NCI-H2196 treated with DMSO at 0.1 percent for 48 hours (cell line): ENCODE measurements at regions not wholly inside any gene's neighbourhood (a gene's known extent, or its start where the extent isn't known, plus 50 kb on each side); places are given as distances from the start of the nearest gene placed in this dataset.
"Not testable (repeated sequence)": the region's sequence is repeated elsewhere in the genome, so short reads cannot be mapped to it uniquely, and the experiment has no call there.

Experiments used
- DNase-seq: peaks from one replicate; lab custom pipeline; 2025; ENCODE audit not compliant: unreplicated experiment; lab: John Stamatoyannopoulos, UW

DNA sequence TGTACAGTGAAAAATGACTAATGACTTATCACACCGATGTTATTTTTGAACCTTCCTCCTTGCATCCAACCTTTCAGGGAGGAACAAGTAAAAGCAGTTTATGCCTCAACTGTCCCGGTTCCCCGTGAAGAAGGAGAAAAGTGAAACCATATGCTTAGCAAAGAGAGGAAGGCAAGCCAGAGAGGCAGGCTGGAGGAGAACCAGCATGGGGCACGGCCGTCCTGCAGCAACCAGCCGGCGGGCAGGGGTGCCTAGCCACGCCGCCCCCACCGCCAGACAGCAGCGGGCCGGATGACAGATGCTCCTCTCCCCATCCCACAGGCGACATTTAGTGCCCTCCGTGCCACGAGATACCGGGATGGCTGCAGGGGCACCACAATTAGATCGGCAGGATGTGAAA is 421.4 kb upstream of the MGMT start:
- DNase-seq: no peak

DNA sequence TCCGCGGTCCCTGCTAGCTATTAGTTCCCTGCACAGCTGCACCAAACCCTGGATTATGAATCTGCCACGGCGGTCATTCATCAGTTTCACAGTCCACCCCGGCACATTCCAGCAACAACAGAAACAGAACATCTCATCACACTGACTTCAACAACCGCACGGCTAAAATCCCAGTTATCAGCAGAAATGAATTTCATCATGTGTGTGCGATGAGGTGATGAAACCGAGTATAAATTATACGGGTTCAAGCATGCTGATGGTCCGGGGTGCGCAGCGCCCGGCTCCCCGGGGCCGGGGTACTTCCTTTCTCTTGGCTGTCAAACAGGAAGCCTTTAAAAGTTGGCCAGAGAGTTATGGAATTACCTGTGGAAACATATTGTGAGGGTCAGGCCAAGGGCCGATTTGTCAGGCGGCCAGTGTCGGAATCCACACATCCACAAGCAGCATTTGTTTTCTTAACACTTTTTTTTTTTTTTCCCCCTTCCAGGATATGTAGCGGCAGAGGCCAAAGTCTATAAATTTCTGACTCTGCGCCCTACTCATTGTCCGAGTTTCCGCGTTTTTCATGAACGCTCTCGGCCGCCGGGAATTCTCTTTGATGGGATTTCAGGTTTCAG is 420.9 kb upstream of the MGMT start:
- DNase-seq: no peak

DNA sequence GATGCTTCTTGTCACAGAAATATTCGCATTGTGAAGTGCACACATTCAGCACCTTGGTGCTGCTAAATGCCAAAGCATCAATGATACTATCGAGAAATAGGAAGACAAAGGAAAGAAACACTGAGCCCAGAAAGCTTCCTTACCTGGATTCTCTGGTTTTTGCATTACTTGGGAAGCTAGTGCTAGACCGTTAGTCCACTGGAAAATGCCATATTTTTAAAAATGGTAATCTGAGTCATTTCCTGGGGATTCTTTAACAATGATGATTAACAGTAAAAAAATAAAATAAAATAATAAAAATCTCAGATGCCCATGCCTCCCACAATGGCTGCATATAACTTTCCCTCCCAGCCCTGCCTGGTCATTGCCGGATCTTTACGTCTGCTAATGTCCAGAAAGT is 420.1 kb upstream of the MGMT start:
- no peak for DNase-seq

DNA sequence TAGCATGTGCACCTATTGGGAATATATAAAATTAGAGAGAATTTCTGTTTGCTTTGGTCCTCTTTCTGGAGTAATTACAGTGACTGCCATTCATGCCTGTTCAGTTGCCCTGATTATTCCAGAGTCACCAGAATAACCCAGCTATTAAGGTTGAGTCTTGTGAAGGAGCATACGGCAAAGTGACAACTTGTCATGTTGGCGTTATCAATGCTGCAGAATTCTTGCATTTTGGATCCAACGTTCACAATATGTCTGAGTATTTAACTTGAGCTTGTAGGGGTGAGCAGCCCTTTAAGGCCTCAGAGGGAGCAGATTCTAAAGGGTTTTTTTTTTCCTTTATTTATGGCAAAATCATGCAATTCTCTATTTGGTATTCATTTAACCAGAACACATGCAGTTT is 419.4 kb upstream of the MGMT start:
- DNase-seq: no peak

DNA sequence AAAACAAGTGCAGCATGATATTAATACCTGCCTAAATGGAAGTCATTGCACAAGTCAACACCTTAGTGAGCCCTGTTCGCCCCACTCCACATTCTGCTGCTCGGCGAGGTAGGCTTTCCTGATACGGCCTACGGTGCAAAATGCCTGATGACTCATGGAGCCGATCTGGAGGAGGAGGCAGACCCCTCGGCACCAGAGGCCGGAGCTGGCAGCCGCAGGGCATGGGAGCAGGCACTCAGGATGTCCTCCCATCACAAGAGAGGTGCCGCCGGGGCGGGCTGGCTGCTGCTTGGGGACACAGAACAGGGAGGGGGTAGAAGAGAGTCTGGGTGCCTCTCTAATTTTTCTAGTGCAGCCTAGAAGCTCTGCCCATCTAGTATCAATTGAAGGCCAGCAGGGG is 418.5 kb upstream of the MGMT start:
- DNase-seq: no peak

DNA sequence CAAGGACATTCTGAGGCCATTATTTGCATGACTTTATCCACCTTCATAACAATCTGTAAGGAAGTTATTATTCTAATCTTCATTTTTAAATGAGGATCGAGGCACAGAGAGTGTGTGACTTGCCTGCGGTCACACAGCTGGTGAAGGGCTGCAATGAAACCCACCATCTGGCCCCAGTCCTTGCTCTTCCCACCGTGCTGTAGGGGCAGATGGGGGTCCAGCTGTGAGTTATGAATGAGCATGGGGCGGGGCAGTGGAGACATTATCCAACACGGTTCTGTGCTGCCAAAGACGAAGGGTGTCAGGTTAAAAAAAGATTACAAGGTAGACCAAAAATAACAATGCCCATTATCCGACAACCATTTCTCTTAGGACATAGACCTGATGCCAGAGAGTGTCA is 417.5 kb upstream of the MGMT start:
- no peak for DNase-seq

DNA sequence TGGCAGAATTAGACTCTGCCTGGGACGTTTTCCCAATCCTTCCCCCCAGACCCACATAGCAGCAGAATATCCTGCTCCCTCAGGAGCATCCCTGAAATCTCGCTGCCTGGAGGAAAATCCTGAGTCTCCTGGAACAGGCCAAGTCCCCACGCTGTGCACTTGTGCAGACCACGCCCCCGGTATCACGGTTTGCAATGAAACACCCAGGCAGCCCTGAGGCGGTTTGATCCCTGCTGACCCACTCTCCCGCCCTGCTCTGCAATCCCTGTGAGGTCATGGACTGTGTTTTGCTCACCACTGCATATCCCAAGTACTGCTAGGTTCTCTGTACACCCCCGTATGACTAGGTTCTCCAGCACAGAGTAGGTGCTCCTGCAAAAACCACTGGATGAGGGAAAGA is 411.8 kb upstream of the MGMT start:
- DNase-seq: no peak

DNA sequence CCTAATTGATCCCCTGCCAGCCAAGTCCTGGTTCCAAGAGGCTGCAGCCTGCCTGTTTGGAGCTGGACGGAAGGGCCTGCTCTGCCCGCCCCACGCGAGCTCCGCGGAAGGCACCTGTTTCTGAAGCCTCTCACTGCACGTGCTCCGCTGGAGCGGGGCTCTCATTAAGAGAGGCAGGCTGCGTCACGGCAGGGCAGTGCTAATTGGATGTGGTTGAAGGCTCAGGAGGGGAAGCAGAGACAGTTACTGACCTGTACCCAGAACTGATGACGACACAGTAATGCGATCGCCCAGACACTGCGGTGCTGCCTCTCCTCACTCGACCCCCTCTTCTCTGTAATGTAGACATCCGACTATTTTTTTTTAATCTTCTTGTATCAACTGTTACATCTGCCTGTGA is 411.1 kb upstream of the MGMT start:
- no peak for DNase-seq

DNA sequence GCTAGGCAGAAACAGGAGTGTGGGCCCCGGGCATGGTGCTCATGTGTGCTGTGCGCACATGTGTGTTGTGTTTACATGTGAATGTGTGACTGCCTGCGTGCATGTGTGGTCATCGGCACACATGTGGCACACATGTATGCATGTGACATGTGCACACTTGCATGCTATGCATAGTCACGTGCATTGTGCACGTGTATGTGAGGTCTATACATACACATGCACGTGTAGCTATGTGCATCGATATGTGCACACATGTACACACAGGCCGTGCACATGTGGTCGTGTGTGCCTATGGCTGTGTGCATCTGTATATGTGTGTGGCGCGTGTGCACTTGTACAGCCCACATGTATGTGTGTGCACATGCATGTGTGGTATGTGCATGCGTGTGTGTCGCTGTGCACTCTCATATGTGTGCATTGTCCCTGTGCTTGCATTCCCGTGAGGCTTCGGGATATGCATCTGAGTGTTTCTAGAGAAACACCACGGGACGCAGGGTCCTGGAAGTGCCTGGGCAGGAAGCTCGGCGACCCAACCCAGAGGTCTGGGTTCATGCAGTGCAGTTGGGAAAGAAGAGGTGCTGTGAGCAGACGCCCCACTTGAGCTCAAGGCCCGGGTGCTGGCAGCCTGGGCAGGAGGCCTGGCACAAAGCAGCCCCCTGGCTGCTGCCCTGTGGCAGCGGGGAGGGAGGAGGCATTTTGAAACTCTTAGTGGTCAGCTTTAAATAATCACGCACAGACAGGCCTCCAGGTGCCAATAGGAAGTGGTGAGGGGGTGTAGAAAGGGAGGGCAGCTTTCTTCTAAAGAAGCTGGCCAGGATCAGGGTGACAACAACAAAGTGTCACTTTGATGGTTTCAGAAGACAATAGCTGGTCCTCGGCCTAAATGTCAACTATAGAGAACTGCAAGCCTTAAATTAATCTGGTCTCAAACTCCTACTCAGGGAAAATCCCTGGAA is 410.0 kb upstream of the MGMT start:
- no peak for DNase-seq

DNA sequence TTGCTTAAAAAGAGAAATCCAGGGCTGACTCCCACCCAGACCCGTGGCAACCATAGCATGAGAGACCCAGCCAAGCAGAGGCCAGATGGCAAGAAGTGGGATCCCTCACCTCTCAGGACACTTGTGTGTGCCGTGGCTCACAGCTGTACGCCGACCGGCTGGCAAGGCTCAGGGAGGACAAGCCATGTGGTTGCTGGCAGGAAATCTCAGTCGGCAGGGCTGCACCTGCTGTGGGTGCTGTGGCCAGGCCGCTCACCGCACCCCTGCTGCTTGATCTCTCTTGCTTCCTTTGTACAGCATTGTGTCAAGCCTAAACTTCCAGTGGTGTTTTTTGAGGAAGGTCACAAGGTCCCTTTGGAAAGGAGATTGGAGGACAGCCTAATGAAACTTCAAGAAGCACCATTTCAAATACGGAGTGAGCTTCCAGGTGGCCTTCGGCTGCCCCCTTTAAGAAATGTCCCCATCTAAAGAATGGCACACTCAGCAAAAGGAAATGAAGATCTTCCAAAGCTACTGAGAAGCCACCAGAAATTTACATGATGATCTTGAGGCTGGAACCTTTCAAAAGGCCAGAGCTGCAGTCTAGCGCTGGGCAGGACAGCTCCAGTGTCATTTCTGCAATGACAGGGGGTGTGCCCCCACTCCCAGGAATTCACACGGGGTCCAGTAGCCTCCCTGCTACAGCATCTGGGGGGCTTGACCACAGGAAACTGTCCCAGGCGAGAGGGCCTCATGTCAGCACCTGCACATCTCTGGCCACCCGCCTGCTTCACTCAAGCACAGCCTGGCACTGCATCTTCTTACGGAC is 409.0 kb upstream of the MGMT start:
- no peak for DNase-seq

DNA sequence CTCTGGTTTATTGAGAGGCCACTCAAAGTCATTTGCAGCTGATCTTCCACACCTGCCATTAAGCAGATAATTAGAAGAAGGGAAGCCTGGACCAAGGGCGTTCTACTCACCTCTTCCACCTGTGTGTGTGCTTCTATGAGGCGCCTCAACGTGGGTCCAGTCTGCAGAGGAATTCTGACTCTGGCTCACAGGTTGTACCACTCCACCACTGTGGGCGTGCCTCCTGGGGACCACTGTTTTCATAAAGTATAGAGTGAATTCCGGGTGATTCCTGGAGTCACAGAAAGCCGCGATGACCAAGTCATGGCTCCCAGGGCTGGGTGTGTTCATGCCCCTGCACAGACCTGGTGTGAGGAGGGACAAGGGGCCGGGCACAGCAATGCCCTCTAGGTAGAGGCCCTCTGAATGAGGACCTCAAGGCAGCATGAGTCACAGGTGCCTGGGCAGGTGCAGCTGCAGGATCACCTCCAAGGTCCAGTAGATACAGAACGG is 408.3 kb upstream of the MGMT start:
- no peak for DNase-seq

DNA sequence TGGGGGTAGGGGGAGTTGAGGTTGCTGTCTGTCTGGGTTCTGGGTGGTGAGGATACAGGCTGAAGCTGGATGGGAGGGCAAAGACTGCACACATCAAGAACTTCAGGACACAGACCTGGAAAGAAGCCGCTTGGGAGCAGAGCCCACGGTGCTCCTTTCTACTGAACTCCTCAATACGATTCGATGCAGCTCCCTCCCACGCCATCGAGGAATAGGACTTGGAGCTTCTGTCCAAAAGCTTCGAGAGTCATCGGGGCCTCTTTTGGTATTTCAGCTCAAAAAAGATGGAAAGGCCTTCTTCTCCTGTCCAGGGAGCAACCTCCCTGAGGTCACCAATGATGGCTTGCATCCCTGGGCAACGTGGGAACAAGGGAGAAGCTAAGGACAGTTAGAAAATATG is 407.1 kb upstream of the MGMT start:
- no peak for DNase-seq

DNA sequence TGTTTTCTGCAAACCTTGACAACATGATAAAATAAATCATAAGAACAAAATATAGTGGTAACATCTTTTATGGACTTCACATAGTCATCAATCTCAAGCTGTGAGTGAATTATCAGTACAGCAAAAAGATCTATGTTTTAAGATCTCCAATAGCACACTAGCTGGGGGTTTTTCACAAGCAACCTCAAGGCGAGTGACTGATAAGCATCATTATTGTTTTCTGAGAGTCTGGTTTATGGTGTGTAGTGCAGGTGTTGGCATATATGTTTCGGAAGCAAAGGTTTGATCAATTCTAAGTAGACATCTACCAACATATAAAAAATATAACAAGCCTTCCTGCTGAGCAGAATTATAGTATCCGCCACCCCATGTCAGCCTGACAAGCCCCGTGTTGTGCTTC is 403.8 kb upstream of the MGMT start:
- DNase-seq: no peak

DNA sequence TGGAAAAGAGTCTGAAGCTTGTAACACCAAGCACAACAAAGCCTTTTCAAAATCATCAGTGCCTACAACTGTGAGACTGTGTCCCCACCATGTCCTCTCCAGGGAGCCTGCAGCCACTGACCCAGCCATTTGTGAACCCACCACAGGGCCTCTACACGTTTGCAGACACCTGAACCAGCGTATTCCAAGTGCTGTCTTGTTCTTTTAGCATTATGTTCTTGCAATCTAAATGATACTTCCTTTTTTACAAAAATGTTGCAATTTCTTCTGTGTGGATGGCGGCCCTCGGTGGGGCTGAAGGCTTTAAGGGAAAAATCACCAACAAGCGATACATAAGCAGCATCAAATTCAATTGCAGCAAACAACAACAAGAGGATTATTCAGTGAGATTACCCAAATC is 403.2 kb upstream of the MGMT start:
- DNase-seq: no peak

DNA sequence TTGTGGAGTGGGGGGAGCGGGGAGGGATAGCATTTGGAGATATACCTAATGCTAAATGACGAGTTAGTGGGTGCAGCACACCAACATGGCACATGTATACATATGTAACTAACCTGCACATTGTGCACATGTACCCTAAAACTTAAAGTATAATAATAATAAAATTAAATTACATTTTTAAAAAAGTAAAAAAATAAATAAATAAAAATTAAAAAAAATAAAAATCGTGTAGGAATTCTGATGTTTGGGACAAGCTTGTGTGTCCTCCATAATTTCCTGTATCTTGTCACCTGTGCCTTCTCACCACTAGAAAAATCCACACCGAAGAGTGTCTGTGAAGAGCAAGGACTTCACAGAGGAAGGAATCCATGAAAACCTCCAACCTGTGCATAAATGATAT is 400.5 kb upstream of the MGMT start:
- DNase-seq: not testable (repeated sequence)

DNA sequence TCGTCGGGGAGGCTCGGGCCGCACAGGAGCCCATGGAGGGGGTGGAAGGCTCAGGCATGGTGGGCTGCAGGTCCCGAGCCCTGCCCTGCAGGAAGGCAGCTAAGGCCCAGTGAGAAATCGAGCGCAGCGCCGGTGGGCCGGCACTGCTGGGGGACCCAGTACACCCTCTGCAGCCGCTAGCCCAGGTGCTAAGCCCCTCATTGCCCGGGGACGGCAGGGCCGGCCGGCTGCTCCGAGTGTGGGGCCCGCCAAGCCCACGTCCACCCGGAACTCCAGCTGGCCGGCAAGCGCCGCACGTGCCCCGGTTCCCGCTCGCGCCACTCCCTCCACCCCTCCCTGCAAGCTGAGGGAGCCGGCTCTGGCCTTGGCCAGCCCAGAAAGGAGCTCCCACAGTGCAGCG is 395.6 kb upstream of the MGMT start:
- not testable (repeated sequence) for DNase-seq

DNA sequence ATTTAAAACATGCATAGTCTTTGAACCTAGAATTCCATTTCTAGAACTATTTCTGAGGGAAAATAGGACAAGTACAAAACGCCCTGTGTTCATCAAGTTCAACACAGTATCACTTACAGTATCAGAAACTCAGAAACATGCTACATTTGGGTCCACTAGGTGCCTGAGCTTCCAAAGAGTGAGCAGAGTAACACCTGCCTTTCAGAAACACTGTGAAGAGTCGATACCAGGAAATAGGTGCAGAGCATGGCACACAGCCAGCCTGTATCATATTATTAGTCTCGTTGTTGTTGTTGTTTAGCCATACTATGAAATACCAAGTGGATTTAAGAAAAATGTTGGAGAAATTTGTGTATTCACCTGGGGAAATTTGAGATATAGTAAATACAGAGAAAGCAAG is 392.1 kb upstream of the MGMT start:
- no peak for DNase-seq

DNA sequence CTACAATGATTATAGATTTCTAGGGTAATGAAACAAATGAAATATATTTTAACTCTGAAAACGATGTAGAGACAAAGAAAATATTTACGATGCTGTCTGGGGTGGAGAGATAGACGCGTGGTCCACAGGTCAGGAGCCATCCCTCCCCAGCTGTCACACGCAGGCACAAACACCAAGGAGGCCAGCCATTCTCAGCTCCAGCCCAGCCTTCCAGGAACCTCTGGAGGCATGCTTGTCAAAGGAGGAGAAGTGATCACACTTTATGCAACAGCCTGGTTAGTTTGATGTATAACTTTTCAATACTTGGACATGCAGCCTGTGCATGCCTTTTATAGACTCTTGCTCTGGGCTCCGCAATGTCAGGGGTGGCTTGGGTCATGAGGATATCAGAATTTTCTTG is 391.5 kb upstream of the MGMT start:
- no peak for DNase-seq

DNA sequence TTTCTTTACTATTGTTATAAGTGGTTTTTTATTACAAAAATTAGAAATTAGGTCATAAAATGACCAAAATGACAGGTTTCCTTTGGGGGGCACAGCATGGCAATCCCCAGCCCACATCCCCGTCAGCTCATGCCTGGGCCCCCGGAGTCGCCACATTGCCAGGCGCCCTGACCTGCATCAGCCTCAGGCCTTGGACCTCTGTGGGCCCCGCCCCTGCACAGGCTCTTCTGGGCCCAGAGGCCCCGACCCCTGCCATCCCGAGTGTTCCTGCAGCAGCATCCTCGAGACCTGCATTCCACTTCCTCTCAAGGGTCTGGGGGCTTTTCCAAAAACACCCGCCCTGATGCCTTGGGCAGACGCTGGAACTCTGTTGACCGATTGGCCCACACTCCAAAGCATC is 391.1 kb upstream of the MGMT start:
- DNase-seq: no peak

DNA sequence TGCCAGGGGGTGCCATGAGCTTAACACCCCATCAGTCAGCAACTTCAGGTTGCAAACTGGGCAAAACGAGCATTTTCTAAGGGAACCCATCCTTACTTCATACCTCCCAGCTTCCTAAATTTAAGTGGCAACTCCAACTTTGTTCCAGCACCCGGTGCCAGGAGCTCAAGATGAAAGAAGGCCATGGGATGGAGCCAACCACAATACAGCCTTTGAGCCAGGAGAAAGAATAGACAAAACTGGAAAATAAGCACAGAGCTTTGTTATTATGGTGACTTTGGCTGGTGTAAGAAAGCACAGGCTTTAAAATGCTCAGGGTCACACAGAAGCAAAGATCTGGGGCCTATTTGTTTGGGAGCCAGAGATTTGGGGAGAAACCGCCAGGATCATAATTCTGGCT is 388.7 kb upstream of the MGMT start:
- no peak for DNase-seq

DNA sequence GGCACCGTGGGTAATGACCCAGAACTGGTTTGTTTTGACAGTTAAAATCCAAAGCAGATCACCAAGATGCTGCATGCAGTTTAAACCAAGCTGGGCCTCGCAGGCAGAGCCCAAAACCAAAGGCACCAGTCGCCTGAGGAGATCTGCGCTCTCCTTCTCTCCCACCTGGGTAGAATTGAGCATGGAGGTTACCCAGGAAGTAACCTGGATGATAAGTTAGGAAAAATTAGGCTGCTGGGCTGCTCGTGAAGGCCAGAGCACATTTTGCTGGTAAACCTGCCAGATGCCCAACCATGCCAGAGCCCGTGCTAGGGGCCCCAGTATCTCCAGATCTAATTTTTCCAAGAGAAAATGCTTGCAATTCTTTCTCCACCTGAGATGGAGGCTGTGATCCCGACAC is 388.3 kb upstream of the MGMT start:
- no peak for DNase-seq

DNA sequence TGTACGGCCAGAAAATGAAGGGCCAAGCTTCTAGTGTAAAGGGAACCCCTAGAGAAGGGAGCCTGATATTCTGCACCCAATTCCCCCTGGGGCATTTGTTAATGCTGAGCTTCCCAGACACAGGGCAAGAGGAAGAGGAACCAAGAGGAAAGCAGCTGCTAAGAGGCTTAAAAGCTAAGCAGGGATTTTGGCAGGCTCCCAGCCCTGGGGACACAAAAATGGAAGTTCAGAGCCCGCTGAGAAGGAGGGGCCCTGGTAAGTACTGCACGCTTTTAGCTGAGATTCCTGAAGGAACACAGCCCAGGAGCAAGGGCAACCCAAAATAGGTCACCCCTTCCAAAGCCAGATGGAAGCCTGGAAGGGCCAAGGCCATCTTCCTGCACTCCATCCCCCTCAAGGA is 387.3 kb upstream of the MGMT start:
- no peak for DNase-seq
